Left ventricle myocardium inferior (tissue), 1 donor: ENCODE measurements at regions not wholly inside any gene's neighbourhood (a gene's known extent, or its start where the extent isn't known, plus 50 kb on each side); places are given as distances from the start of the nearest gene placed in this dataset.

Experiments used
- DNase-seq: peaks from one replicate; pipeline ENCODE4 v3.0.0-alpha.2; 2020
- H3K27ac ChIP-seq: fragments of 200-600 bp; replicated peaks from 2 replicates; pipeline ENCODE4 v1.8.0; 2021
- H3K27me3 ChIP-seq: fragments of 200-600 bp; 2 replicates; pipeline ENCODE4 v1.8.0; 2021; ENCODE audit warnings: low read depth
- H3K36me3 ChIP-seq: fragments of 200-600 bp; 2 replicates; pipeline ENCODE4 v1.8.0; 2021
- H3K4me1 ChIP-seq: fragments of 200-600 bp; 2 replicates; pipeline ENCODE4 v1.8.0; 2021
- H3K4me3 ChIP-seq: fragments of 200-600 bp; 2 replicates; pipeline ENCODE4 v1.8.0; 2021; ENCODE audit warnings: mild to moderate bottlenecking, moderate library complexity
- H3K9me3 ChIP-seq: fragments of 200-600 bp; replicated peaks from 2 replicates; pipeline ENCODE4 v1.8.0; 2021
- intact Hi-C: fragments of 100-400 bp; cut with micrococcal nuclease; formaldehyde crosslinking; loops from one replicate; pipeline ENCODE4 v1.11.0; 2022
- TF ChIP-seq, protein P1 (sequence below): fragments of 200-600 bp; IDR thresholded peaks from 2 replicates; pipeline ENCODE4 v1.8.0; 2021; ENCODE audit warnings: antibody characterized with exemption, mild to moderate bottlenecking, borderline replicate concordance
- donor health status: DM: no; HTN: yes; CAD: no; lungs with severe emphysema.

DNA sequence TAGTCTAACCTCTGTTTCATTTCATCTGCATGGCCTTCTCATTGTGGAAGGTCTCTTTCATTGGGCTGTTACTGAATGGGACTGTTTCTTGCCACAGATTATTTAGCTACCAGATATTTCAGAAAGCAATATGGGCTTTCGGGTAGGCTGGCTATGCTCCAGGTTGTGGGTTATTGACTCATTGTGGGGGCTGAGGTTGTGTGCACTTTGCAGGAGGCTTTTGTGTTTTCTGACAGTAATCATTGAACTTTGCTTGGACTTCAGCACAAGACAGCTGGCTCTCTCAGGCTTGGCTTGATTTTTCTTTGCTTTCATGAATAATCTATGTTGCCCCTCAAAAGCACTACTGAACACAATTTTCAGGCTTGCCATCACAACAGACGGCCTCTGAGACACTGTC lies 771.1 kb upstream of the TSPY4 start:
- H3K36me3 ChIP-seq: no peaks in the 10 kb centered on the region

DNA sequence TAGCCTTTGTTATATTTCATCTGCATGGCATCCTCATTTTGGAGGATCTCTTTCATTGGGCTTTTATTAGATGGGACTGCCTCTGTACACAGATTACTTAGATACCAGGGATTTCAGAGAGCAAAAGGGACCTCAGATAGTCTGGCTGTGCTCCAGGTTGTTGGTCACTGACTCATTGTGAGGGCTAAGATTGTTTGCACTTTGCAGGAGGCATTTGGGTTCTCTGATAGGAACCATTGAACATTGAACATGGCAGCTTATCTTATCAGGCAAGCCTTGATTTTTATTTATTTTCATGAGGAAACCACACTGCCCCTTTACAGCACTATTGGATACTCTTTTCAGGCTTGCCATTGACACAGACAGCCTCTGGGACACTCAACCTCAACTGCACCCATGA lies 766.9 kb upstream of the TSPY4 start:
- no peaks in the 10 kb centered on the region for H3K36me3 ChIP-seq
- DNase-seq: no peak
- intact Hi-C loops: no loop called here
- TF ChIP-seq, protein P1, sequence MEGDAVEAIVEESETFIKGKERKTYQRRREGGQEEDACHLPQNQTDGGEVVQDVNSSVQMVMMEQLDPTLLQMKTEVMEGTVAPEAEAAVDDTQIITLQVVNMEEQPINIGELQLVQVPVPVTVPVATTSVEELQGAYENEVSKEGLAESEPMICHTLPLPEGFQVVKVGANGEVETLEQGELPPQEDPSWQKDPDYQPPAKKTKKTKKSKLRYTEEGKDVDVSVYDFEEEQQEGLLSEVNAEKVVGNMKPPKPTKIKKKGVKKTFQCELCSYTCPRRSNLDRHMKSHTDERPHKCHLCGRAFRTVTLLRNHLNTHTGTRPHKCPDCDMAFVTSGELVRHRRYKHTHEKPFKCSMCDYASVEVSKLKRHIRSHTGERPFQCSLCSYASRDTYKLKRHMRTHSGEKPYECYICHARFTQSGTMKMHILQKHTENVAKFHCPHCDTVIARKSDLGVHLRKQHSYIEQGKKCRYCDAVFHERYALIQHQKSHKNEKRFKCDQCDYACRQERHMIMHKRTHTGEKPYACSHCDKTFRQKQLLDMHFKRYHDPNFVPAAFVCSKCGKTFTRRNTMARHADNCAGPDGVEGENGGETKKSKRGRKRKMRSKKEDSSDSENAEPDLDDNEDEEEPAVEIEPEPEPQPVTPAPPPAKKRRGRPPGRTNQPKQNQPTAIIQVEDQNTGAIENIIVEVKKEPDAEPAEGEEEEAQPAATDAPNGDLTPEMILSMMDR: no peak
- no peak overlapping the region for H3K27ac ChIP-seq
- H3K4me1 ChIP-seq: no peaks in the 10 kb centered on the region
- no peaks in the 10 kb centered on the region for H3K27me3 ChIP-seq
- no peaks in the 10 kb centered on the region for H3K9me3 ChIP-seq
- H3K4me3 ChIP-seq: no peak overlapping the region

More for the DNA sequence above, 771.1 kb upstream of the TSPY4 start:
- H3K27ac ChIP-seq: no peak overlapping the region
- H3K27me3 ChIP-seq: no peaks in the 10 kb centered on the region
- H3K4me1 ChIP-seq: no peaks in the 10 kb centered on the region
- no peak for DNase-seq
- H3K9me3 ChIP-seq: no peaks in the 10 kb centered on the region
- no peak overlapping the region for H3K4me3 ChIP-seq
- TF ChIP-seq, protein P1: no peak
- intact Hi-C loops: no loop called here

DNA sequence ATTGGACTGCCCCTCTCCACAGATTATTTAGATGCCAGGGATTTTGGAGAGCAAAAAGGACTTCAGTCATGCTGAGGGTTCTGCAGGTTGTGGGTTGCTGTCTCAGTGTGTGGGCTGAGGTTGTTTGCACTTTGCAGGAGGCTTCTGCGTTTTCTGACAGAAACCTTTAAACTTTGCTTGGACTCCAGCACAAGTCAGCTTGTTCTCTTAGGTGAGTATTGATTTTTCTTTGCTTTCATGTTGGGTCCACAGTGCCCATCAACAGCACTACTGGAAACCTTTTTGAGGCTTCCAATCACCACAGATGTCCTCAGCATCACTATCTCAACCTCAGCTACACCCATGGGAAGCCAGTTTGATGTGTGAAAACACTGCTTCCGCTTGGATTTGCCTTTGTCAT lies 764.3 kb upstream of the TSPY4 start:
- TF ChIP-seq, protein P1: no peak
- Histone ChIP-seq H3K27ac (no peak overlapping the region), H3K4me3 (no peak overlapping the region), H3K27me3 (no peaks in the 10 kb centered on the region), H3K4me1 (no peaks in the 10 kb centered on the region), H3K36me3 (no peaks in the 10 kb centered on the region), H3K9me3 (no peaks in the 10 kb centered on the region)
- DNase-seq: no peak
- intact Hi-C loops: no loop called here

DNA sequence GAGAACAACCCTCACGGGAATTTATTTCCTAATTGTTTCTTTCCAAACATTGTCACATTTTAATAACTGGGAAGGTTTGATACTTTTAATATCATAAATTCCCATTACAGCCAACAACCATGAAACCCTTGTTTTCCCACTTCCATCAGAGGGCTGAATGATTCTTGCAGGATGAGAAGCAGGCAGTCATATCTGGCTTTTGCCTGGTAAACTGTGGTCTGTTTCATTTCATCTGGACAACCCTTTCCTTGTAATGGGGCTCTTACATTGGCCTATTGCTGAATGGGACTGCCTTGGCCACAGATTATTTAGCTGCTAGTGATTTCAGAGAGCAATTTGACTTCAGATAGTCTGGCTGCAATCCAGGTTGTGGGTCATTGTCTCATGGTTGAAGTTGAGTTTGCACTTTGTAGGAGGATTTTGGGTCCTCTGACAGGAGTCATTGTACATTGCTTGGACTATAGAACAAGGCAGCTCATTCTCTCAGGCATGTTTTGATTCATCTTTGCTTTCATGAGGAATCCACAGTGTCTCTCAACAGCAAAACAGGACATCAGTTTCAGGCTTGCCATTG lies 754.9 kb upstream of the TSPY4 start:
- TF ChIP-seq, protein P1: no peak
- intact Hi-C loops: no loop called here
- no peaks in the 10 kb centered on the region for H3K4me1 ChIP-seq

DNA sequence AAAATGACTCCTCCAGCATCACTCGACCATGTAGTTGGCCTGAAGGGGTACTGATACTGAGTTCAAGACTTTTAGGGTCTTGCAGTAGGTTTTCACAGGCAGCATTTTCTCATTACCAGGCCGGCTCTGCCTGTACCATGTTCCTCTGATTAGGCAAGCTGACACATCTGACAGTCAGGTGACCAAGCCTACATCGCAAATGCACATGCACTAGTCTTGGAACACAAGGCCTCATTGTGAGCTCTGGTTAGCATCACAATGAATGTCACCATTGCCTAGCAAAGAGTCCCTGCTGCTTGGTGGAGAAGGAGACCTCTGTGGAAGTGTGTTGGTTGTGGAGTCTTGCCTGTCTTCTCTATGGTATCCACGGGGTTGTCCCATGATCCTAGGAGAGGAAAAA lies 754.1 kb upstream of the TSPY4 start:
- TF ChIP-seq, protein P1: no peak
- H3K27me3 ChIP-seq: no peaks in the 10 kb centered on the region
- no peaks in the 10 kb centered on the region for H3K36me3 ChIP-seq
- no peak overlapping the region for H3K4me3 ChIP-seq
- intact Hi-C loops: no loop called here
- H3K9me3 ChIP-seq: no peaks in the 10 kb centered on the region
- no peak overlapping the region for H3K27ac ChIP-seq
- DNase-seq: no peak
- no peaks in the 10 kb centered on the region for H3K4me1 ChIP-seq

More for the DNA sequence above, 754.9 kb upstream of the TSPY4 start:
- H3K36me3 ChIP-seq: no peaks in the 10 kb centered on the region
- H3K9me3 ChIP-seq: no peaks in the 10 kb centered on the region
- H3K27me3 ChIP-seq: no peaks in the 10 kb centered on the region
- no peak overlapping the region for H3K27ac ChIP-seq
- DNase-seq: no peak
- H3K4me3 ChIP-seq: no peak overlapping the region
